HG02763 (cell line): ENCODE measurements at regions not wholly inside any gene's neighbourhood (a gene's known extent, or its start where the extent isn't known, plus 50 kb on each side); places are given as distances from the start of the nearest gene placed in this dataset.

Experiments
- ATAC-seq: cut with Tn5 transposase; IDR thresholded peaks from one replicate; pipeline ENCODE4 v1.9.1; 2021; ENCODE audit warnings: mild to moderate bottlenecking, moderate library complexity; ENCODE audit not compliant: unreplicated experiment

GRCh38 chr18:6465281-6465680 is 50.6 kb upstream of the L3MBTL4 start:
- no peak for ATAC-seq

GRCh38 chr18:6476190-6476589 is 61.5 kb upstream of the L3MBTL4 start:
- no peak for ATAC-seq

DNA sequence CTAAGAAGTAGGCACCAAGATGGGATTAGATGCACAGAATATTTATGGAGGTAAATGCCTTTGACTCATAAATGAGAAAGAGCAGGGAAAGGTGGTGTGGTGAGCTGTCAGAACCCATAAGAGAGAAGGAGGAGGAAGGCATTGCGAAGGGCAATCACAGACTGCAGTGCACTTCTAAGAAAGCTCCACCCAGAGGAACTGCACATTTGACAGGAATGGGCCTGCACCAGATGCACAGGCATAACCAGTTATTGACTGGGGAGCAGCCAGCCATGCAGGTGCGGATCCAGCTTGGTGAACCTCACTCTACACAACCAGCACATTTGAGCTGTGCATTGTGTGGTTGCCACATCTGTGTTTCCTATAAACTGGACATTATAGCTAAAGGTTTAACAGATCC is 62.2 kb upstream of the L3MBTL4 start:
- no peak for ATAC-seq

- no peak for ATAC-seq
Measured at GRCh38 chr18:6478121-6478520, 63.4 kb upstream of the L3MBTL4 start.

DNA sequence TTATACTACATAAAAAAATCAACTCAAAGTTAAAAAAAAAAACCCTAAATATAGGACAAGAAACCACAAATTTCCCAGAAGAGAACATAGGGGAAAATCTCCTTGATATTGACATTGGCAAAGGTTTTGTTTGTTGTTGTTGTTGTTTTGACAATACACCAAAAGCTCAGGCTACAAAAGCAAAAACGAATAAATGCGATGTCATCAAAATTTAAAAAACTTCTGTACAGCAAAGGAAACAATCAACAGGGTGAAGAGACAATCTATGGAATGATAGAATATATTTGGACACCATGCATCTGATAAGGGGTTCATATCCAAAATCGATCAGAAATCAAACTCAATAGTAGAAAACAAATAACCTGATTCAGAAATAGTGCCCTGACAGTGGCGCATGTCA is 65.0 kb upstream of the L3MBTL4 start:
- no peak for ATAC-seq

DNA sequence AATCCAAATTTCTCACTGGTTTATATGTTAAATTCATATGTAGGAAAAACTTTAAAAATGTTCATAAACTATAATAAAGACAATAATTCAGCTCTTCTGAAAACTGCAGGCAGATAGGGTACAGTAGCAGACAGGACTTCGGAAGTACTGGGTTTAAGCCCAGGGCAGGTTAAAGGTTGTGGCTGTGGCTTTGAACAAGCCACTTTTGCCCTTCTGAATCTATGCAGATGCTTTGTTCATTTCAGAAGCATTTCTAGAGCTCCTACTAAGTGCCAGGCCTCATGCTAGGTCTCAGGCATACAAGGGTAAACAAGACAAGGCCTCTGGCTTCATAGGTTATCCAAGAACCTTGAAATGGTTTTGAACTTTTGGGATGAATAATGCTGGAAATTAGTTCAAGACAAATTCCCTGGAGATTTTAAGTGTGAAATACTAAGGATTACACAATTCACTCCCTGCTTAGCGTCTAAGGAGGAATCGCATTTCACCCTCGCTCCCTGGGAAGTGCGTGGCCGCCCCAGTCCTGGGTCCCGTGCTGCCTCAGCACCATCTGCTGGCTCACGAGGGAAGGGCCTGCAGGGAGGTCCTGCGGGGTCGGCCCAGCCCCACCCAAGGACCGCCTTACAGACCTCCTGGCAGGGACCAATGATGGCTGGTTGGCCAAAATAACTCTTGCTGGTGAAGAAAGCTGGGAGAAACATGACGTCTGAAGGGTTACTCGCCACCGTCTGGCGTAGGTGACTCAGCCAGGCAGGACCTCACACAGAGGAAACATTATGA is 67.7 kb upstream of the L3MBTL4 start:
- ATAC-seq: no peak

DNA sequence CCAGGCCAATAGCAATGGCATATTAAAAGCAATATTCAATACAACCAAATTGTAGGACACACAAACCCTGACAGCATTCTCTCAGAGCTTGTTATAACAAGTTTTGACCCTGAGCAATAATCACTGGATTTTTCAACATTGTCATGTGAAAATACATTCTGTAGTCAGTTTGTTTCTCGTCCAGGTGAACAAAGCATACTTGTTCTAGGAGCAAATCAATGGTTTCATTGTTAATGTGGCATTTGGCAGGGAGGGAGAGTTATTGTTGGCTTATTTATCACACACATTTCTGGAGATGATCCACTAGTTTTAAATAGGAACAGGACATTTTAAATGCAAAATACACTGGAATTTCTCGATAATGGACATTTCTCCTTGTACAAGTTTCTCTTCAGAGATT is 69.9 kb upstream of the L3MBTL4 start:
- no peak for ATAC-seq

- no peak for ATAC-seq
Measured at GRCh38 chr18:6486313-6486712, 71.6 kb upstream of the L3MBTL4 start.

DNA sequence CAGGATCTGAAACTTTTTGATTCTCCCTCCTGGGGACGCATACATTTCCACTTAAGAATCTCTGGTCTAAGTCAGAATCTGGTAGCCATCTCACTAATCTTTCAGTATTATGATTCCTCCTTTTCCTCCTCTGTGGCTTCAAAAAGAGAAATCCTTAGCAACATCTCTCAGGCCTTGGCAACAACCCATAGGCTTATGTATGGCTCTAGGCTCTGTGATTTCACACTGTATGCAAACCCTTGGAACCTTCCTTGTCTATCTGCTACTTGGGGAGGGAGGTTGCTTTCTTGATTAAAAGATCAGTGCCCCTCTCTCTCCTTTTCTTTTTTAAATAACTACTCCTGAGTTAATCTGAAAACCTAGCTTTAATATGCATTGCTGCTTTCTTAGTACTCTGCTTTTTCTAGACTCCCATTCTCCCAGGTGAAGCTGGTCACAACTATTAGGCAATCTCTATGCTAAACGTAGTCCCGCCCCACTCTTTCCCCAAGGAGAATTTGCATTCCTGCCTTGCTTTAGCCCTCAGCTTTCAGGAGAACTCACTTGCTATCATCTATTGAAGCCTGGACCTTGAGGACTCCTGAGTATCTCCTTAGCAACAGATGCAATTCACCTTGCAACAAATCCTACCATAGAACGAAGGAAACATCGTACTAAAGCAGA is 72.2 kb upstream of the L3MBTL4 start:
- no peak for ATAC-seq

GRCh38 chr18:6487968-6488367 is 73.3 kb upstream of the L3MBTL4 start:
- no peak for ATAC-seq

DNA sequence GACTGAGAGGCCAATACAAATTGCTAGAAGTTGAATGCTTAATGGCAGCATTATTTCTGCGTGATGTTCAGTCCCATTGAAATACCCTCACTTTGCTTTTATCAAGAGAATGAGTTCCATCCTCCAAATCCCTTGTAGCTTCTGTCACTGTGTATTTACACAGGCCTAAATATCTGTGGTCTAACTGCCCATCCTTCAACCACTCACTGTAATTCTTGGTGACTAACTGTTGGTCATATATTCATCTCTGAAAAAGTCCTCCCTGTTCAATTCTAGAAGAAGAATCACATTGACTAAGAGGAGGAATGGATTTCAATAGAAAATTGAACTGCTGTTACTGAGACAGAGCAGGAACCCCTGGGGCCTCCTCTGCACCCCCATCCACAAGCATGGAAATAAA is 74.2 kb upstream of the L3MBTL4 start:
- ATAC-seq: no peak

DNA sequence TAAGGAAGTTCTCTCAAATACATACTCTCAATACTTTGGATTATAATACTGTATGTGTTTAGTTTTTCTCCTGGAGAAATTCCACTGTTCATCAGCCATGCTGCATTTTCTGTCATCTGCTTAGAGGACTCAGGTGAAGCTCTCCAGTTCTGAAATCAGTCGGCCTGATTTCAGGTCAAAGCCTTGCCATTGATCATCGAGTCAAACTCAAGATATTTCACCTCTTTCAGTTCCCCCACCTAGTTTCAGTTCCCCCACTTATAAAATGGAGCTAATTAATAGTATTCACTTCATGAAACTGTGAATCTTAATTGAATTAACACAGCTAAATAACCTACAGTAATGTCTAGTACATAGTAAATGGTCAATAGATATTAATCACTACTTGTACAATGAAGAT is 75.3 kb upstream of the L3MBTL4 start:
- no peak for ATAC-seq

DNA sequence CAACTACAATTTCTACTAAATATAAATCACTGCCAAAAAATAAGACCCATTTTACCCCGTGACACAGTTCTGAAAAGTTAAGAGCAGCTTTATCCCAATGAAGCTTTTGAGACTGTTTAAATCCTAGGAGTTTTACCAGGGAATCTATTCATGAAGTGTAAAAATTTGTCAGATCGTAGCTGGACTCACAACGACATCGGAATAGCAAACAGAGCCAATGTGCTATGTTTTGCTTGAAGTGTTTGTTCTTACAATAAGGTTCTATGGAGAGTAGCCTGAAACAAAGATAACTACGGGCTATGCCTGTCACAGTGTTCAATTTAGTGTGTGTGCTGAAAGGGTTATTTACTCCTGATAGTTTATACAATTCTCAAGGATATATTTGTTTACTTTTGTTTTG is 78.5 kb upstream of the L3MBTL4 start:
- no peak for ATAC-seq

DNA sequence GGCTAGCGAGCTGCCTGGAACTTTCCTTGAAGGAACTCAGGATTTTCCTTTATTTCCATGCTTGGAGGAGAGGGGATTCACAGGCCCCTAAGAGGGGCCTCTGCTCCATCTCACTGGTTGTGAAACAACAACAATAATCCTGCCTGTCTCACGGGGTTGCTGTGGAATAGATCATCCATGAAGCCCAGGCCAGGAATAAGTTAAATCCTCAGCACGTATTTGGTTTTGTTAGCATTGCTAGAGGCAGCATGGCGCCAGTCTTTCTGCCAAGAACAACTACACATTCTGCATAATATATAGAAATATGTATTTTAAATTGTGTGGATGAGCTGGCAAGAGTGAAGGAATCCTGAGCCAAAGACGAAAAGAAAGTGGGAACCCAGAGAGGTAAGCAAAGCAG is 80.8 kb upstream of the L3MBTL4 start:
- ATAC-seq: no peak

DNA sequence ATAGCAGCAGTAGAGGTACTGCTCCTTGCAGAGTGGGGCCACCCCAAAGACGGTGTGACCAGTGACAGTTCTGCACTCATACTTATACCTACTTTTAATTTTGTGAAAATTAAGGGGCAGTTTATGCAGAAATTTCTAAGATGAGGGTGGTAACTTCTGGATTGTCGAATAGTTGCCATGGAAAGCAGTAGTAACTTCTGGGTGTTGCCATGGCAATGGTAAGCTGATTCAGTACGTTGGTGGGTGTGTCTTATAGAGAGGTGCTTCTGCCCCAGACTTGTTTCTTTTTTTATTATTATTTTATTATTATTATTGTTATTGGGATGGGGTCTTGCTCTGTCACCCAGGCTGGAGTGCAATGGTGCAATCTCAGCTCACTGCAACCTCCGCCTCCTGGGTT is 82.8 kb upstream of the L3MBTL4 start:
- no peak for ATAC-seq

DNA sequence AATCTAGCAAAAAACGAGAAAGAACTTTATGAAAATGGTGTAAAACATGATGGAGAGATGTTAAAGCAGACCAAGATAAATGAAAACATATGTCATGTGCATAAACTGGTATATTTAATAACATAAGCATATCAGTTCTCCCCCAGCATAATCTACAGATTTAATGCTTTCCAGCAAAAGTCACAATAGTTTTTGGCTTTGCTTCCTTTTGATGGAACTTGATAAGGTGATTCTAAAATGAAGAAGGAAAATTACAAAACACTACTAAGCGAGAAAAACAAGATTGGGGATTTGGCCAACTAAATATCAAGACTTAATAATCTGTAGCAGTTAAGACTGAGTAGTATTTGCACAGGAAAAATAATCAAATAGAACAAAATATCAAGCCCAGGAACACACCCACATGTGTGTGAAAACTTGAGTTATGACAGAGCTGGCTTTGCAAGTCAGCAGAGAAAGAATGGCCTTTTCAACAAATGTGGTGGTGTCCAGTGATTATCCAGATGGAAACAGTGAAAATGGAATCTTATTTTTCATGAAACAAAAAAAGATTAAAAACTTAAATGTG is 83.7 kb upstream of the L3MBTL4 start:
- ATAC-seq: no peak

GRCh38 chr18:6504605-6505497 is 90.1 kb upstream of the L3MBTL4 start:
- no peak for ATAC-seq

DNA sequence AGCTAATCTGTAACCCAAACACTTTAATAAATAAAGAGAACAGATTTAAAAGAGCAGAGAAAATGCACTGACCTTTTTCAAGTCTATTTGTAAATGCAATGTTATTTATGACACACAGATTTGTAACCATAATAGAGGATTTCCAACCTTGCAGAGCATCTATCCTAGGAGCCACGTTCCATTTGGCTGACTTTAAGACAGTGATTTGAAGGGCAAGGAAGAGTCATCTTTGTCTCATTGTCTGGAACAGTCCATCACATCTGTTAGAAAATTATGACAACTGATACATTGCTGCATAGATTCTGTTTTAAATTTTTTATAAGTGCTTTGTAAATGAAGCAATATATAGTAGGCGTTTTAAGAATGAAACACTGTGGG is 90.8 kb upstream of the L3MBTL4 start:
- no peak for ATAC-seq

- no peak for ATAC-seq
Measured at GRCh38 chr18:6509417-6509816, 94.7 kb upstream of the L3MBTL4 start.

DNA sequence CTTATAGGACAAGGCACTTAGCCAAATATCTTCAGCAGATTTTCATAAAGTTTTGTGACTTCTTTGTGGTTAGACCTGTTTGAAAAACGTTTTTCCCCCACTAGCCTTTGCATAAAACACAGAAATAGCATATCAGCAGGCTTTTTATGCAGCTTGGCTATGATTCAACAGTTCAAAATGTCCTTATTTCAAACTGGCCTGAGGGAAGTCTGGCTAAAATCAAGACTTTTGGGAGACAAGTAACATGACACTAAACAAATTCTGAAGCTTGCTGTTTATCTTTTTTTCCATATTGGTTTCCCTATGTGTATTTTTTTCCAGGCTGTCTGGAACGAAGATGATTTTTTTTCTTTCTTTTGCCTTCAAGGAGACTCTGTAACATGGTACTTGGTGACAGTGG is 95.1 kb upstream of the L3MBTL4 start:
- no peak for ATAC-seq

- ATAC-seq: no peak
Measured at GRCh38 chr18:6520901-6521300, 106.2 kb upstream of the L3MBTL4 start.
